GM12878 (cell line): ENCODE measurements at regions not wholly inside any gene's neighbourhood (a gene's known extent, or its start where the extent isn't known, plus 50 kb on each side); places are given as distances from the start of the nearest gene placed in this dataset.

Experiments used
- ATAC-seq: fragments of 200-7000 bp; cut with Tn5 transposase; 3 replicates; pipeline ENCODE4 v1.9.1; 2020; ENCODE audit warnings: mild to moderate bottlenecking, moderate library complexity
- BruUV-seq: library from RNA; stranded (reverse); fragments of 400-500 nt; replicated peaks from 2 replicates; lab custom pipeline; 2021; lab: Mats Ljungman, UMichigan
- CTCF ChIA-PET: fragments of 300-600 bp; sonication (Branson Sonifier 250); formaldehyde crosslinking; extraction: SDS; loops from one replicate; lab custom pipeline; 2021; ENCODE audit warnings: inconsistent platforms; lab: Yijun Ruan, JAX
- POLR2A ChIA-PET: fragments of 350-600 bp; formaldehyde crosslinking; extraction: SDS; loops from one replicate; lab custom pipeline; 2021; ENCODE audit warnings: inconsistent platforms; lab: Charles Lee
- RAD21 ChIA-PET: fragments of 300-600 bp; sonication (Branson Sonifier 250); formaldehyde crosslinking; loops from one replicate; lab custom pipeline; 2023; ENCODE audit warnings: antibody characterized with exemption; ENCODE audit not compliant: unreplicated experiment; lab: Charles Lee
- SMC1A ChIA-PET: fragments of 300-600 bp; sonication (Branson Sonifier 250); formaldehyde crosslinking; loops from one replicate; lab custom pipeline; 2023; ENCODE audit not compliant: unreplicated experiment, uncharacterized antibody; lab: Charles Lee
- DNase-seq: peaks from one replicate; pipeline ENCODE4 v3.0.0-alpha.2; 2011; ENCODE audit warnings: low read depth, low spot score
- FAIRE-seq: peaks from 3 replicates; lab custom pipeline; 2011; peaks lifted over from hg19 to GRCh38; lab: Jason Lieb, UNC
- H2AFZ ChIP-seq: 2 replicates; pipeline ENCODE4 v1.6.0; 2011; ENCODE audit warnings: low read depth, low read length, control low read depth; ENCODE audit not compliant: control insufficient read depth
- H3K27ac ChIP-seq: 2 replicates; pipeline ENCODE4 v1.5.1; 2011; ENCODE audit warnings: control low read depth; ENCODE audit not compliant: control insufficient read depth, insufficient read depth
- H3K27me3 ChIP-seq, 2 experiments: replicated peaks in 1 of 2; 2 replicates each; pipeline versions ENCODE4 v1.6.0 to v1.6.1; 2011; ENCODE audit warnings: low read length in 1 of 2; ENCODE audit not compliant: control insufficient read depth in 2 of 2, insufficient read depth in 2 of 2
- H3K36me3 ChIP-seq, 2 experiments: 2 replicates each; pipeline ENCODE4 v1.5.1; 2011; ENCODE audit warnings: low read length in 1 of 2; ENCODE audit not compliant: control insufficient read depth in 2 of 2, insufficient read depth in 2 of 2
- H3K4me1 ChIP-seq: 2 replicates; pipeline ENCODE4 v1.6.1; 2011; ENCODE audit warnings: mild to moderate bottlenecking, low read length, moderate library complexity, mixed read lengths; ENCODE audit not compliant: control insufficient read depth, insufficient read depth
- H3K4me2 ChIP-seq: 2 replicates; pipeline ENCODE4 v1.6.0; 2011; ENCODE audit warnings: control low read depth; ENCODE audit not compliant: control insufficient read depth, insufficient read depth
- H3K4me3 ChIP-seq: fragments of 200-600 bp; sonication (generic); 2 replicates; pipeline ENCODE4 v1.5.1; 2016
- H3K79me2 ChIP-seq: 2 replicates; pipeline ENCODE4 v1.6.0; 2011; ENCODE audit warnings: low read length; ENCODE audit not compliant: control insufficient read depth, insufficient read depth
- H3K9ac ChIP-seq: 2 replicates; pipeline ENCODE4 v1.8.0; 2011; ENCODE audit warnings: low read length, control low read depth, mixed read lengths; ENCODE audit not compliant: control insufficient read depth, insufficient read depth
- H3K9me3 ChIP-seq: replicated peaks from 3 replicates; pipeline ENCODE4 v1.5.1; 2011; ENCODE audit warnings: mild to moderate bottlenecking, low read length; ENCODE audit not compliant: control insufficient read depth, insufficient read depth
- H4K20me1 ChIP-seq: 2 replicates; pipeline ENCODE4 v1.6.0; 2011; ENCODE audit not compliant: control insufficient read depth, insufficient read depth
- CHD4 ChIP-seq: fragments of 200-600 bp; sonication (generic); IDR thresholded peaks from 2 replicates; pipeline ENCODE4 v1.6.1; 2016; ENCODE audit warnings: mild to moderate bottlenecking
- EGR1 ChIP-seq, 2 experiments: IDR thresholded peaks; 1 replicate in 1 of 2; 2 replicates in 1 of 2; pipeline ENCODE4 v1.6.1; 2011 to 2012; ENCODE audit warnings: low read depth in 2 of 2, low read length in 2 of 2, borderline replicate concordance in 1 of 2, mild to moderate bottlenecking in 1 of 2, moderate library complexity in 1 of 2
- ETV6 ChIP-seq, 2 experiments: fragments of 450-650 bp in 1 of 2; IDR thresholded peaks in 1 of 2; conservative IDR thresholded peaks in 1 of 2; 2 replicates each; pipeline ENCODE4 v1.6.1; 2014; ENCODE audit warnings: antibody characterized with exemption in 1 of 2, borderline replicate concordance in 1 of 2, low read depth in 1 of 2, mild to moderate bottlenecking in 1 of 2, moderate library complexity in 1 of 2
- FOXM1 ChIP-seq: IDR thresholded peaks from 2 replicates; pipeline ENCODE4 v1.6.1; 2012; ENCODE audit warnings: low read depth, mild to moderate bottlenecking, inconsistent platforms, low read length, moderate library complexity
- HDAC6 ChIP-seq: fragments of 200-600 bp; sonication (generic); IDR thresholded peaks from one replicate; pipeline ENCODE4 v1.8.0; 2017; ENCODE audit warnings: antibody characterized with exemption; ENCODE audit not compliant: unreplicated experiment
- IRF3 ChIP-seq: fragments of 450-650 bp; IDR thresholded peaks from 2 replicates; pipeline ENCODE4 v1.6.1; 2014; ENCODE audit warnings: mild to moderate bottlenecking
- MXI1 ChIP-seq: fragments of 150-350 bp; IDR thresholded peaks from 2 replicates; pipeline ENCODE4 v1.6.1; 2011; ENCODE audit warnings: low read depth, mild to moderate bottlenecking, inconsistent platforms, low read length, improper control_type of control experiment
- NFYA ChIP-seq: IDR thresholded peaks from 2 replicates; pipeline ENCODE4 v1.6.1; 2011; ENCODE audit warnings: low read depth, mild to moderate bottlenecking, low read length, improper control_type of control experiment, borderline replicate concordance
- NR2F1 ChIP-seq: fragments of 450-650 bp; conservative IDR thresholded peaks from 2 replicates; pipeline ENCODE4 v1.6.1; 2017; ENCODE audit warnings: mild to moderate bottlenecking
- PAX8 ChIP-seq: fragments of 450-650 bp; IDR thresholded peaks from 2 replicates; pipeline ENCODE4 v1.6.1; 2017; ENCODE audit warnings: mild to moderate bottlenecking, moderate library complexity
- POLR2AphosphoS5 ChIP-seq: IDR thresholded peaks from 2 replicates; pipeline ENCODE4 v1.6.1; 2011; ENCODE audit warnings: mild to moderate bottlenecking, low read length, inconsistent platforms
- RUNX3 ChIP-seq: IDR thresholded peaks from 2 replicates; pipeline ENCODE4 v1.6.1; 2012; ENCODE audit warnings: low read length, inconsistent platforms
- TCF12 ChIP-seq: IDR thresholded peaks from 2 replicates; pipeline ENCODE4 v1.6.1; 2011; ENCODE audit warnings: low read depth, mild to moderate bottlenecking, low read length
- TCF3 ChIP-seq: IDR thresholded peaks from 2 replicates; pipeline ENCODE4 v1.6.1; 2012; ENCODE audit warnings: low read depth, mild to moderate bottlenecking, low read length, borderline replicate concordance; ENCODE audit not compliant: insufficient read depth
- ZNF217 ChIP-seq: fragments of 450-650 bp; IDR thresholded peaks from 2 replicates; pipeline ENCODE4 v1.6.1; 2017; ENCODE audit warnings: antibody characterized with exemption, mild to moderate bottlenecking
- ZNF687 ChIP-seq: fragments of 450-650 bp; IDR thresholded peaks from 2 replicates; pipeline ENCODE4 v1.6.1; 2017; ENCODE audit warnings: mild to moderate bottlenecking, moderate library complexity
- WGBS: methylation state at CpG from one replicate; pipeline ENCODE4 v1.1.6; 2016; ENCODE audit warnings: low lambda C conversion rate; ENCODE audit not compliant: insufficient replicate concordance, insufficient coverage; ENCODE audit errors: missing lambda C conversion rate; 5-methylcytosine and 5-hydroxymethylcytosine counted together
- in situ Hi-C: fragments of 300-500 bp; cut with MboI; formaldehyde crosslinking; loops from 9 replicates; pipeline ENCODE4 v1.14.3; 2018; ENCODE audit warnings: mixed read lengths
- intact Hi-C: fragments of 100-400 bp; cut with micrococcal nuclease; formaldehyde crosslinking; loops from one replicate; pipeline ENCODE4 v1.14.2; 2022; ENCODE audit not compliant: unreplicated experiment
- TF ChIP-seq, protein P1 (sequence below): IDR thresholded peaks from 2 replicates; pipeline ENCODE4 v1.6.1; 2012; ENCODE audit warnings: low read depth, low read length, improper control_type of control experiment
- TF ChIP-seq, protein P2 (sequence below): fragments of 450-650 bp; formaldehyde crosslinking; IDR thresholded peaks from 2 replicates; pipeline ENCODE4 v1.4.0; 2022; ENCODE audit warnings: mild to moderate bottlenecking, moderate library complexity

- FAIRE-seq (no peak), ATAC-seq (no peak), DNase-seq (no peak)
- Histone ChIP-seq H3K27ac (no peak overlapping the region), H4K20me1 (no peaks in the 10 kb centered on the region), H3K4me3 (no peak overlapping the region), H3K36me3 (no peaks in the 10 kb centered on the region; a peak in 1 of 4 replicates), H3K4me2 (no peak overlapping the region), H3K79me2 (no peaks in the 10 kb centered on the region), H3K9me3 (no peaks in the 10 kb centered on the region; the same call in 2 of the 3 replicates), H3K4me1 (no peaks in the 10 kb centered on the region), H2AFZ (no peak overlapping the region), H3K9ac (no peak overlapping the region), H3K27me3 (no peaks in the 10 kb centered on the region)
- intact Hi-C loops, result no loop called here
- 43% methylated on average over 8 of the region's 9 CpGs for WGBS
- ChIA-PET POLR2A (no interaction called here), CTCF (no interaction called here), SMC1A (no interaction called here), RAD21 (no interaction called here)
- in situ Hi-C loops, result no loop called here
- no TSS peak for BruUV-seq
- TF ChIP-seq MXI1, result no peak
- TF ChIP-seq POLR2AphosphoS5, result no peak
- TF ChIP-seq ZNF687, result no peak
- no peak for TF ChIP-seq ZNF217
- no peak for TF ChIP-seq RUNX3
- TF ChIP-seq NR2F1, result no peak
- no peak for TF ChIP-seq TCF12
- no peak for TF ChIP-seq EGR1 (IDR thresholded peaks at IDR 0.05; ENCODE audit: borderline replicate concordance in 1 of 2, low read depth in 2 of 2, low read length in 2 of 2)
- no peak for TF ChIP-seq NFYA
- TF ChIP-seq TCF3, result no peak
- TF ChIP-seq CHD4, result no peak
- TF ChIP-seq, protein P1, sequence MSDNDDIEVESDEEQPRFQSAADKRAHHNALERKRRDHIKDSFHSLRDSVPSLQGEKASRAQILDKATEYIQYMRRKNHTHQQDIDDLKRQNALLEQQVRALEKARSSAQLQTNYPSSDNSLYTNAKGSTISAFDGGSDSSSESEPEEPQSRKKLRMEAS, result no peak
- TF ChIP-seq, protein P2, sequence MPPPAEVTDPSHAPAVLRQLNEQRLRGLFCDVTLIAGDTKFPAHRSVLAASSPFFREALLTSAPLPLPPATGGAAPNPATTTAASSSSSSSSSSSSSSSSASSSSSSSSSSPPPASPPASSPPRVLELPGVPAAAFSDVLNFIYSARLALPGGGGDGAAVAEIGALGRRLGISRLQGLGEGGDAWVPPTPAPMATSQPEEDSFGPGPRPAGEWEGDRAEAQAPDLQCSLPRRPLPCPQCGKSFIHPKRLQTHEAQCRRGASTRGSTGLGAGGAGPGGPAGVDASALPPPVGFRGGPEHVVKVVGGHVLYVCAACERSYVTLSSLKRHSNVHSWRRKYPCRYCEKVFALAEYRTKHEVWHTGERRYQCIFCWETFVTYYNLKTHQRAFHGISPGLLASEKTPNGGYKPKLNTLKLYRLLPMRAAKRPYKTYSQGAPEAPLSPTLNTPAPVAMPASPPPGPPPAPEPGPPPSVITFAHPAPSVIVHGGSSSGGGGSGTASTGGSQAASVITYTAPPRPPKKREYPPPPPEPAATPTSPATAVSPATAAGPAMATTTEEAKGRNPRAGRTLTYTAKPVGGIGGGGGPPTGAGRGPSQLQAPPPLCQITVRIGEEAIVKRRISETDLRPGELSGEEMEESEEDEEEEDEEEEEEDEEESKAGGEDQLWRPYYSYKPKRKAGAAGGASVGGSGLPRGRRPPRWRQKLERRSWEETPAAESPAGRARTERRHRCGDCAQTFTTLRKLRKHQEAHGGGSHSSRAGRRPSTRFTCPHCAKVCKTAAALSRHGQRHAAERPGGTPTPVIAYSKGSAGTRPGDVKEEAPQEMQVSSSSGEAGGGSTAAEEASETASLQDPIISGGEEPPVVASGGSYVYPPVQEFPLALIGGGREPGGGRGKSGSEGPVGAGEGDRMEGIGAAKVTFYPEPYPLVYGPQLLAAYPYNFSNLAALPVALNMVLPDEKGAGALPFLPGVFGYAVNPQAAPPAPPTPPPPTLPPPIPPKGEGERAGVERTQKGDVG, result no peak
- no peak for TF ChIP-seq IRF3
- TF ChIP-seq FOXM1, result no peak
- TF ChIP-seq HDAC6, result no peak
- TF ChIP-seq PAX8, result no peak
- no peak for TF ChIP-seq ETV6 (conservative IDR thresholded peaks at IDR 0.05 in 1 of 2, IDR thresholded peaks at IDR 0.05 in 1 of 2; ENCODE audit: borderline replicate concordance in 1 of 2, low read depth in 1 of 2)
These were observed 70.7 kb downstream of the PTPRS start for GRCh38 chr19:5269926-5270325.
